ENCODE measurements at regions not wholly inside any gene's neighbourhood (a gene's known extent, or its start where the extent isn't known, plus 50 kb on each side); places are given as distances from the start of the nearest gene placed in this dataset.

- Histone ChIP-seq H3K27me3 (no peaks in the 10 kb centered on the region), H3K9me2 (replicated peaks; ENCODE audit: insufficient read depth) (no peaks in the 10 kb centered on the region), H4K20me1 (ENCODE audit: insufficient read depth, poor library complexity, severe bottlenecking) (no peaks in the 10 kb centered on the region), H3K27ac (peak overlapping the region; percentile 21), H3K36me3 (replicated peaks; ENCODE audit: insufficient read depth, low read depth) (no peaks in the 10 kb centered on the region), H3K4me2 (no peak overlapping the region), H3K4me1 (ENCODE audit: insufficient read depth) (no peaks in the 10 kb centered on the region), H3K4me3 (no peak overlapping the region), H3K9me3 (ENCODE audit: low read depth) (no peaks in the 10 kb centered on the region), H3K79me2 (no peaks in the 10 kb centered on the region), H2AFZ (no peak overlapping the region)
- peak; percentile 36 for DNase-seq (ENCODE audit: low spot score)
- no peak for TF ChIP-seq CTCF (IDR thresholded peaks at IDR 0.05; ENCODE audit: poor library complexity)
- no peak for TF ChIP-seq EZH2 (IDR thresholded peaks at IDR 0.05; ENCODE audit: borderline replicate concordance)
- no peak for TF ChIP-seq EZH2phosphoT487 (IDR thresholded peaks at IDR 0.05; ENCODE audit: low read depth, severe bottlenecking, unreplicated experiment)
- 86% methylated on average over 8 of the region's 8 CpGs for WGBS (ENCODE audit: low lambda C conversion rate, missing lambda C conversion rate)
These were observed 93.5 kb downstream of the GRIN2B start for GRCh38 chr12:13887779-13888388.

- 73% methylated on average over 4 of the region's 4 CpGs for WGBS (ENCODE audit: low lambda C conversion rate, missing lambda C conversion rate)
- Histone ChIP-seq H2AFZ (no peak overlapping the region), H3K27me3 (no peaks in the 10 kb centered on the region), H3K9me2 (replicated peaks; ENCODE audit: insufficient read depth) (no peaks in the 10 kb centered on the region), H3K4me2 (no peak overlapping the region), H3K79me2 (no peaks in the 10 kb centered on the region), H3K4me1 (ENCODE audit: insufficient read depth) (no peaks in the 10 kb centered on the region), H4K20me1 (ENCODE audit: insufficient read depth, poor library complexity, severe bottlenecking) (no peaks in the 10 kb centered on the region), H3K4me3 (no peak overlapping the region), H3K36me3 (replicated peaks; ENCODE audit: insufficient read depth, low read depth) (no peaks in the 10 kb centered on the region), H3K9me3 (ENCODE audit: low read depth) (no peaks in the 10 kb centered on the region), H3K27ac (no peak overlapping the region)
- DNase-seq (ENCODE audit: low spot score): no peak
- TF ChIP-seq CTCF (IDR thresholded peaks at IDR 0.05; ENCODE audit: poor library complexity): no peak
- no peak for TF ChIP-seq EZH2phosphoT487 (IDR thresholded peaks at IDR 0.05; ENCODE audit: low read depth, severe bottlenecking, unreplicated experiment)
- TF ChIP-seq EZH2 (IDR thresholded peaks at IDR 0.05; ENCODE audit: borderline replicate concordance): no peak
These were observed 99.2 kb downstream of the GRIN2B start for GRCh38 chr12:13882176-13882575.

- Histone ChIP-seq H3K4me3 (no peak overlapping the region), H3K27me3 (no peaks in the 10 kb centered on the region), H3K9me3 (ENCODE audit: low read depth) (no peaks in the 10 kb centered on the region), H2AFZ (no peak overlapping the region), H3K27ac (no peak overlapping the region), H4K20me1 (ENCODE audit: insufficient read depth, poor library complexity, severe bottlenecking) (no peaks in the 10 kb centered on the region), H3K4me1 (ENCODE audit: insufficient read depth) (no peaks in the 10 kb centered on the region), H3K9me2 (replicated peaks; ENCODE audit: insufficient read depth) (no peaks in the 10 kb centered on the region), H3K79me2 (no peaks in the 10 kb centered on the region), H3K36me3 (replicated peaks; ENCODE audit: insufficient read depth, low read depth) (no peaks in the 10 kb centered on the region), H3K4me2 (no peak overlapping the region)
- TF ChIP-seq EZH2phosphoT487 (IDR thresholded peaks at IDR 0.05; ENCODE audit: low read depth, severe bottlenecking, unreplicated experiment) (no peak), CTCF (IDR thresholded peaks at IDR 0.05; ENCODE audit: poor library complexity) (no peak), EZH2 (IDR thresholded peaks at IDR 0.05; ENCODE audit: borderline replicate concordance) (no peak)
- WGBS (ENCODE audit: low lambda C conversion rate, missing lambda C conversion rate): 82% methylated on average over 4 of the region's 4 CpGs
- no peak for DNase-seq (ENCODE audit: low spot score)
These were observed 100.8 kb downstream of the GRIN2B start for GRCh38 chr12:13880613-13881012.
